Activated CD4-positive, alpha-beta T cell treated with anti-CD3 and anti-CD28 coated beads for 24 hours (primary cell): ENCODE measurements at regions not wholly inside any gene's neighbourhood (a gene's known extent, or its start where the extent isn't known, plus 50 kb on each side); places are given as distances from the start of the nearest gene placed in this dataset.

Experiments
- DNase-seq, 2 donors: peaks; one replicate each; pipeline ENCODE4 v3.0.0-alpha.2; 2020; ENCODE audit warnings: low read depth in 2 of 2

DNA sequence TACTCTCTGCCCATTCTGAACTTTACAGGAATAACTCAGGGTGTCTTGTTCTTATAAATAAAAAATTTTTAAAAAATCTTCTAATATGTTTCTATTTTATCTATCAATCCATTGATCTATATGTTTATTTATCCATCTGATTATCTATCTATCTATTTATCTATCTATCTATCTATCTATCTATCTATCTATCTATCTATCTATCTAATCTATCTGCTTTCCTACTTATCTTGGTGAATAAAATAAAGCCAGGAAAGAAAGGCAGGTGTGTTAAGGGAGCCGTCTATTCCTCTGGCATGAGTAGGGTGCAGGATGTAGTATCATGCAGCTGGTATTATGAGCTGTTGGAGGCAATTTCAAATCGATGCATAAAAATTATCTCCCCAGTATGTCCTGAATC, 153.0 kb downstream of the FOXA2 start:
- DNase-seq, result no peak

DNA sequence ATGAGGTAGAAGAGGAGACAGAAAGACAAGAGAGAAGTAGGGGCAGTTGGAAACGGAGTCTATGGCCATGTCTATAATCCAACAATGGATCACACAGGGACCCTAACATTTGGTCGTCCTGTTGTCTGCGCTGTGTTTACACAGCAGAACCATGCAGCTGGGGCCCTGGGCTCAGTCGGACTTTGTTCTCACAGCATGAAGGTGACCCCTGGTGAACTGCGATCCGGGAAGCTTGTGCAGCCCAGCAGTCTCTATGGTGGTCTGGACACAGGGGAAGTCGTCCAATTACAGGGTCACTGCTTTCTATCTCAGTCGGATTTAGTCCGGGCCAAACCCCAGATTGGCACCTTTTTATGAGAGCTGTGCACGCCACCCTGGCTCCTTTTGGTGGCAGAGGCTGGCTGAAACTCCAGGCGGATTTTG, 153.6 kb downstream of the FOXA2 start:
- no peak for DNase-seq

DNA sequence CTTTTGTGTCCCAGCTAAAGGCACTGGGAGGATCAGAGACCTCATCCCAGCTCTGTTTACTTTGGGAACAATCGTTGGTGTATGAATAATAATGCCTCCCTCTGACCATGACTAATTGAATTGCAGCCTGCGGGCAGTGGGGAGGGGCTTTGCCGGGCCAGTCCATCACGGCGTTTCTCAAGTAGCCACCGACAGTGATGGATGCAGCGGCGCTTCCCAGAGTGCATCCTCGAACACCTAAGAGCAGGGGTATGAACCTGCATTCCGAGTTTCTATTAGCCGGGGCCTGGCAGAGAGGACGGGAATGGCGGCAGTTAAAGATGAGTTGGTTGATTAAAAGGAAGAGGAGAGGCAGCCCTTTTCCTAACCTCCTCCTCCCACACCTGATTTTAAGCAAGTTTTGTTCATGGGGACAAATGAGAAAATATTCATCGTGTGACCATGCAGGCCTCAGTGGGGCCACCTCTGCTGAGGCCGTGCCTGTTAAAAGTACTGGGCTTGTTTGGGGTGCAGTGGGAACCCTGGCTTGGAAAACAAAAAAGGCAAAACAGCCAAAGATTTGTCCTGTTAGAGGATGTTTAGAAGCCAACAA, 154.1 kb downstream of the FOXA2 start:
- DNase-seq, result no peak

DNA sequence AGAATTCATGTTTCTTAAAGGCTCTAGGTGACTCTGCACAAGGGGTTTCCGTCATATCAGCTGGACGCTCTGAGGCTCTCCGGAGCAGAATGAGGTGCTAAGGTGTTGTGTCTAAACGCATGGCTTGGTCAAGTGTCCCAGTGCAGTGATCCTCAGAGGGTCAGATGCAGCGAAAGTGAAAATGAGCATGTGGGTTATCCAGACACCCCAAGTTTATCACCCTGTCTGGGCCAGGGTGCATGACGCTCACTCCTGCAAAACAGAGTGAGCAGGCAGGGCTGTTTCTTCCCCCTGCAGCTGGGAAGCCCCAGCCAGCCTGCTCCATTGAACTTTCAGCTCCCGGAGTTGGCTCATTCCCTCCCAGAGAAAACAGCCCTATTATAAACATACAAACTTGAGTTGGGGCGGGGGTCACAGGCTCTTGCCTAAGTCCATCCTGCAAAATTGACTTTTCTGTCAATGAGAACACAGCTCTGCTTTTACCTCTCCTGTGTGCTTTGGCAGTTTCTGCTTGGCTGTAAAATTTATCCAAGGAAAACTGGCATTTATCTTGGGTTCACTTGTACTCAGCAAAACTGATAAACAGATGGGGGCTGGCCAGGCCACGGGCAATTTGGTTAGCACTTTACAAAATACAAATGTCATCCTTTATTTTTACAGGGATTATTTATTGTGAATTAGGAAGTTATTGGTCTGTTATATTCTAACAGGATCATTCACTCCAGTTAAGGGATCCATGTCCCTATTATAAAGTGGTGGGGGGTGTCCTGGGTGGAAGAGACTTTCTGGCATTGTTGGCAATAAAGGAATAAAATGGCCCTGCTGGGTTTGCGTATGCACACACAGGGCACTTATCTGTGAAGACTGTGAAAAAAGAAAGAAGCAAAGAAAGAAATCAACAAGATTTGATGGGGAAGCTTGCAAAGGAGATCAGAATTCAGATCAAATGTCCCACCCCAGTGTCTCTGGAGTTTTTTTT, 154.9 kb downstream of the FOXA2 start:
- no peak for DNase-seq

DNA sequence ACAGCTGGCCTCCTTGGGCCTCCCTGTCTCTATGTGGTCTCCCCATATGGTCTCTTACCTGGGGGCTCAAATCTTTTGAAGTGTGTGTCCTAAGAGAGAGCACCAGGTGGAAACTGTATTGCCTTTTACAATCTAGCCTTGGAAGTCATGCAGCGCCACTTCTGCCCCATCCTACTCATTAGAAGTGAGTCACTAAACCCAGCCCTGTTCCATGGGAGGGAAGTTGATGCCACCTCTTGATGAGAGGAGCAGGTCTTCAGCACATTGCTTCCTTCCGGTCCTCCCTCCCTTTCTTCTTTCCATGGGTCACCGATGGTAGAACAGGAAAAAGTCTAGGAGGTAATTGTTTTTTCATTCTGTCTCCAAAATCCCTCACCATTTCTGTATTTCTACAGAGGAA, 156.3 kb downstream of the FOXA2 start:
- DNase-seq, result no peak

DNA sequence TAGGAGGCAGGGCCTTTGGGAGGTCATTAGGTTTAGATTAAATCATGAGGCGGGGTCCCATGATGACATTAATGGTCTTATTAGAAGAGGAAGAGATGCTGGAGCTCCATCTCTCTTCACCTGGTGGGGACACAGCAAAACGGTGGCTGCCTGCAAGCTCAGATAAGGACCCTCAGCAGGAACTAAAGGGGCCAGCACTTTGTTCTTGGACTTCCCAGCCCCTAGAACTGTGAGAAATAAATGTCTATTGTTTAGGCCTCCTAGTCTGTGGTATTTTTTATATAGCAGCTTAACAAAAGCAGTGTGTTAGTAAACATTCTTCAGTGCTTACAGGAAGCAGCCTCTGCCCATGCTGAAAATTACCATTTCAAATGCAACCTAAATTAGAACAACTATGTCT, 157.6 kb downstream of the FOXA2 start:
- no peak for DNase-seq

DNA sequence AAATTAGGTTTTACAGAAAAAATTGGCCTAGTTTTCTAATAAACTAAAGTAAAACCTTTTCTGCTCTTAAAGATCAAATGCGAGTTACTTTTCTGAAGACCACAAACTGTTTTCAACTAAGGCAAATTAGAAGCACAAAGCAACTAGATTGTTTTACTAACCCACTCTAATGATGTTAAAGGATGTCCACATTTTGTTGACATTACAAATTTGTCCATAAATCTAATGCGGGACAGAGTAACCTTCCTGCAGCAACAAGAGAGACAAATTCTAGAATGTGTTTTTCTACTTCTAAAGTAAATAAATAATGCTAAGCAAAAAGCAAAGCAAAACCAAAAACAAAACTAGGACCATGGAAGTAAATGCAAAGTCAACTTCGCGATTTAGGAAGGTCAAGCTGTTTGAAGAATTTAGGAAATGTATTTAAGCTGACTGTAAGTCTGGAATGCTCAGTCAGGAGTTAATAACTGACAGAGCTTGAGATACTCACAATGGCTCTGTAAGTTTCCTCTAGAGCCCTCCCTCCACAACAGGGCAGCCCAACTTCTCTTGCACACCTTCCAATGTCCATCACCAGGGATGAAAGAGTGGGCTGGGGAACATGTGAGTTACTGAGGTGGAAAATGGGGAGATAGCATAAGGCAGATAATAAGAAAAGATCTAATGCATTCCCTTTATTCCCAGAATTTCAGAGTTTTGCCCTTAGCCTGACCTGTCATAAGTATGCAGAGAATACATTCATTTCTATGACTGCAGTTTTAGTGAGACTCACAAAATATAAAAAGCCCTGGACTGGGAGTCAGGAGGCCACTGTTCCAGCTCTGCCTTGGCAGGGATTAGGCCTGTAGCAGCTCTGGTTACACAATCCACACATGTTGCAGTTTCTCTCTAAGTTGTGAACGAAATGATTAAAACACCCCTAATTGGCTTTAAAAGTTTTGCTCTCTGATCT, 158.8 kb downstream of the FOXA2 start:
- DNase-seq, result no peak

DNA sequence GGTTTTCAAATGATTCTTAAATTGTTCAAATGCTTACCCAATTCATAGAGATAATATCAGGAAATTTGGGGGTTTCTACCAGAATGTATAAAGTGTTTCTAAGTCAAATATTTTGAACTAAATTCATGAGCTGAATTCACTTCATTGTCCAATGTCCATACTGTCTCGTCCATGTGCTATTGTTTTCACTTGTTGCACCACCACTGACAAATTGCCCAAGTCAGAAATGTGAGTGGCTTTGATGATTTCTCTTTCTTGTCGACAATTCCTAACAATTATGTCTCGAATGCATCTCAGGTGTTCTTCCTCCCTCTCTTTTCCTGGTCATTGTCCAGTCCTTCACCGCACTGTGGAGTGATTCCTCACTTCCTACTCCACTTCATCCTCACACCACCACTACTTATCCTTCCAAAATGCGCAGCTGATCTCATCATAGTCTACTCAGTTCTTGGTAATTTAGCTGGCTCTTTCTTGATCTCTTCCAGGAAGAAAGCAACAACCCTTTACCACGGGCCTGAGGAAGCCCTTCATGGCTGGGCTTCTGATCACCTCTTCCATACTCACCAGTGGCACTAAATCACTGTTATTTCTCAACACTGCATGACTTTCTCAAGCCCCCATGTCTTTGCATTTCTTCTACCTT, 161.1 kb downstream of the FOXA2 start:
- DNase-seq, result no peak

DNA sequence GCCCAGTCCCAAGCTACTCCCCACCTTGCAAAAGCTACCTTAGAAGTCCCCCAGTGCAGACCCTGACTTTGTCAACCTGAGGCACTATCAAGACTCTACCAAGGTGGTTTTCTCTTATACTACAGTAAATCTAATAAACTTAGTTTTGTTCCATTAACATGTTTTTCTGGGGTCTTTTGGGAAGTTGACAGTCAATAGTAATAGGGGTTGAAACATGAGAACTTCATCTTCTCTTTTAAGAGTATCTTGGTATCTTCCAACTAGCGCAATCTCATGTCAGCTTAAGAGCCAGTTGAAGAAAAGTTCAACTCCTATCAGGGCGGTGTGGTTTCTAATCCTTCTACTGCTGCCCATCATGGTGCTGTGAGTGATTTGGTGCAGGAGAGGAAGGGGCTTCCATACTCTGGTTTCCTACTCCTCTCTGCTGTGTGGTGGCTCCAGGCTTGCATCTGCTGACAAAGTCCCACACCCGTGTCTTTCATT, 164.2 kb downstream of the FOXA2 start:
- no peak for DNase-seq

DNA sequence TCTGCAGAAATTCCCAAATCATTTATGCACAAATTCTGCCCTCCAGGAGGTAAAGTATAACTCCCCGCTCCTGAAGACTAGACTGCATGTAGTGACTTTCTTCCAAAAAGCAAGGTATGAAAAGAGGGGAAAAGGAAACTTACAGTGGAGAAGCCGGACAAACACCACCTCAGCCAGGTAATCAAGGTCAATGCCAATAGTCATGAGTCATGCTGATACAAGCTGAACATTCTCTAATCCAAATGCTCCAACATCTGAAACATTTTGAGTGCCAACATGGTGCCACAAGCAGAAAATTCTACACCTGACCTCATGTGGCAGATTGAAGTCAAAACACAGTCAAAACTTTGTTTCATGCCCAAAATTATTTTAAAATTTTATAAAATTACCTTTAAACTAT, 165.6 kb downstream of the FOXA2 start:
- no peak for DNase-seq

DNA sequence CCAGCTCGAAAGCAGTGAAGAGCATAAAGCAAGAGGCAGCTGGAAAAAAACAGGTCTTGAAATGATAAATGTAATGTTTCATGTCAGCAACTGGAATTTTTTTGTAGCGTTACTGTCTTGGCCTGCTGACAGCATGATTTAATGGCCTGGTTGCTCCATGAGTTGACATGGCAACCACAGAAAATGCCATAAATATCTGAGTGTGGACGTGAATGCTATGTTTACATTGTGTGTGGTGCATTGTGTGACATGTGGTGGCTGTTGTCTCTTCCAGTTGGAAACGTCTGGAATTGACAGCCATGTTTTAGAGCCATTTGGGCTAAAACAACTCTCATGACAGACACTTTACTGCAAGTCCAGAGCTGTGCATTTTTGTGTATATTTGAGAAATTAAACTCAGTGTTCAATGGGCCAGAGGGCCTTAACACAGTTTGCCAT, 170.0 kb downstream of the FOXA2 start:
- DNase-seq, result no peak

DNA sequence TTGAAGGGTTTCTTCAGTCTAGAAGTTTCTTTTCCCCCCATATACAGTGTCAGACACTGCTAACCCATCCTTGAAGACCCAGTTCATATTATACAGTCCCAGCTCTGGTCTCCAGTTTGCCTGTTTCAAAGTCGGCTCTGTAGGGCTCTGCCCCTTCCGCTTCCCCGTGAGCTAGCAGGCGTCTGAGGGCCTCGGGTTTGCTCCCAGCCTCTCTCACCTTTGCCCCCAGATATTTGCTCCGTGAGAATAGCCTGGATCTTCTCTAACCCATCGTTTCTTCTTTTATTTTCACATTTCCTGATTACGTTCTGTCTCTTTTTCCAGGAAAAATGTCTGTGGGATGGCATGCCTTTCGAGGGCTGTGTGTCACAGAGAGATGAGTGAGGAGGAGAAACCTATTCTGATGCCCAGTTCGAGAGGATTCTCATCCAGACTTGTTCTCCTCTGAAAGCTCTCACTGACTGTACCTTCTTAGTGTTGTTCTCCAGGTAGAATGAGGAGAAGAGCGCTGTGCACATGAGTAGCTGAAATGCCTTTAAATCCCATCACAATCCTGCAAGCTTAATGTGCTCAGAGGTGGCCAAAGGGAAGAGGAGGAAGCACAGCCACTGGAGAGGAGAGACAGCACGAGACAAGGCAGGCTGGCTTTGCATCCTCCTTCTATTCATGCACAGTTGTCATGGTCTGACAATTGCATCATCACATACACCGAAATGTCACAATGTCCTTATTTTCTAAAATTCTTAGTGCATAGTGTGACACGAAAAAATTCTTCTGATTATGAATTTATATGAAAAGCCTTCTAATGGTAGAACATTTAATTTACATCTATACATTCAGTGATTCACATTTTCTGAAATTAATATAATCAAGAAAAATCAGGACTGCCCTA, 171.1 kb downstream of the FOXA2 start:
- DNase-seq, result no peak

DNA sequence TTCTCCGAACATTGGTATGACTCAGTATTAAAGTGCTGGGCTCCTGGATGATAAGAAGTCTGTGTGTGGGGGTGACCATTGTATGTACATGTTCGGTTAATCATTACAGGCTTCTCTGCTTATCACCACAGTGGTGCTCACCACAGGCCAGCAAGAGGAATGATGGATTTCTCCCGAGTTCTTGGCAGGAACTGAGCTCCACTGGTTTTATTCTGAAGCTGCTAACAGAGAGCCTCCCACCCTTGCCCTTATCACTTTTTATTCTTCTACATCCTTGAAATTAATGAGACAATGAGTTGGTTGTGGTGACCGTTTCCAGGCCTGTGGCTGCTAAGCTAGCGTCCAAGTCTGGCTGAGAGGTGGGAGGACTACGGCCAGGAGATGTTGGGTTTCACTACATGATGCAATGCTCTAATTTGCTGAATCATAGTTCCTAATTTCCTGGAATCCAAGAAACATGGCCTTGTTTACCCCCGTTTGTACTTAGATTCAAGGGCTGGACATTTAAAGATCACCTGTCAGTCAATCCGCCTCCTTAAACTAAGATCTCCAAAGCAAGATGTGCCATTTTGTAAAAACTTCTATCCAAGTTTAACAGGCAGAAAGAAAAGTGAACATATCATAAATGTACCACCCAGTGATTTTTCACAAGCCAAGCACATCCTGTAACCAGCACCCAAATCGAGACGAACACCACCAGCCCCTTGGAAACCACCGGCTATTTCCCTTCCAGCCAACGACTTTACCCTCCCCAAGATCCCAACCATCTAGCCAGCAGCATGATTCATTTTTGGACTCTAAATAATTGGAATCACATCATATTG, 172.5 kb downstream of the FOXA2 start:
- no peak for DNase-seq

DNA sequence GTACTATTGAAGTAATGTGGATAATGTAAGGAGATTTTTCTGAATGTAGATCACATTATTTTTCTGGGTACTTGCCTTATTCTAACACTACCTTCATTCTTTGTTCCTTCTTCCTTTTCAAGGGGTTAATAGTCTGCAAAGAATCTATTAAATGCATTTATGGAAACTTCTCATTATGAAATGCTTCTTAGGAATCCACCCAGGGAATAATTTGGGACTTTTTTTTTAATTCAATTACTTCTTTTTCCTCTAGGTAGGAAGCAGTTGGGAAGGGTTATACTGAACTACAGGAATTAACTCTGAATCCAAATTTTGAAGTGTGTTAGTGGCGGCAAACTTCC, 173.1 kb downstream of the FOXA2 start:
- no peak for DNase-seq

DNA sequence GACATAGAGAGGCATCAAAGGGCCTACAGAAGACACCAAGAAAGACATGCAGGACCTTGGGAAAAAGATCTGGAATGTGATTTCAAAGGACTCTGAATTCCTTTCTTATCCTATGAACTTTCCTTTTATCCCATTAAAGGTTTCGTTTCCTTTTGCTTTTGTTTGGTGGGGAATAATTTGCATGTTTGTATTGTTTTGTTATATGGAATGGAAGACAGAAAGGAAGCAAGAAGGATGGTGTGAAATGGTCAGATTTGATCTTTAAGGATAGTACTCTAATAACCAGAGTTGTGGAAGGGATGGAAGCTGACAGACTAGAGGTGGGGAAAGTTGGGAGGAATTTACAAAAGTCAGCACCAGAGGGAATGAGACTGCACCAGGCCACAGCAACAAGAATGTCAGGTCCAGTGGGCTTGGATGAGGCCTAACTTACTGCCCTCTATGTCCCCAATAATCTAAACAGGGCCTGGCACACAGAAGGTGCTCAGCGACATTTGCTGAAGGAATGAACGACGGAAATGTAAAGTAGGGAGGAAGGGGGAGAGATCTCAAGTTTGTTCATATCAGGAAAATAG, 173.7 kb downstream of the FOXA2 start:
- no peak for DNase-seq

DNA sequence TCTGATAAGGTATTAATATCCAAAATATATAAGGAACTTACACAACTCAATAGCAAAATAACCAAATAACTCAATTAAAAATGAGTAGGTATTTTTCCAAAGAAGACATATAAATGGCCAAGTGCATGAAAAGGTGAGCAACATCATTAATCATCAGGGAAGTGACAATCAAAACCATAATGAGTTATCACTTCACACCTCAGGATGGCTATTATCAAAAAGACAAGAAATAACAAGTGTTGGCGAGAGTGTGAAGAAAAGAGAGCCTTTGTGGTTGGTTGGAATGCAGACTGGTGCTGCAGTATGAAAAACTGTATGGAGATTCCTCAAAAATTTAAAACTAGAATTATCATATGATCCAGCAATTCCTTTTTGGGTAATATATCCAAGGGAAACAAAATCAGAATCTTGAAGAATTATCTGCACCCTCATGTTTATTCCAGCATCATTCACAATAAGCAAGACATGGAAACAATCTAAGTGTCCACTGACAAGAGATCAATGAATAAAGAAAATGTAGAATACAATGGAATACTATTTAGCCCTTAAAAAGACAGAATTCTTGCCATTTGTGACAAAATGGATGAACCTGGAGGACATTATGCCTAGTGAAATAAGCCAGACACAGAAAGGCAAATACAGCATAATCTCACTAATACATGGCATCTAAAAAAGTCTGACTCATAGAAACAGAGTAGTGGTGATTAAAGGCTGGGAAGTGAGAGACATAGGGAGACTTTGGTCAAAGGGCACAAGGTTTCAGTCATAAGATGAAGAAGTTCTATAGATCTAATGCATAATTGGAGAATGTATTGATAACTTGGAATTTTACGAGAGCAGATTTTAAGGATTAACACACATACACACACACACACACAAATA, 175.6 kb downstream of the FOXA2 start:
- DNase-seq, result no peak

DNA sequence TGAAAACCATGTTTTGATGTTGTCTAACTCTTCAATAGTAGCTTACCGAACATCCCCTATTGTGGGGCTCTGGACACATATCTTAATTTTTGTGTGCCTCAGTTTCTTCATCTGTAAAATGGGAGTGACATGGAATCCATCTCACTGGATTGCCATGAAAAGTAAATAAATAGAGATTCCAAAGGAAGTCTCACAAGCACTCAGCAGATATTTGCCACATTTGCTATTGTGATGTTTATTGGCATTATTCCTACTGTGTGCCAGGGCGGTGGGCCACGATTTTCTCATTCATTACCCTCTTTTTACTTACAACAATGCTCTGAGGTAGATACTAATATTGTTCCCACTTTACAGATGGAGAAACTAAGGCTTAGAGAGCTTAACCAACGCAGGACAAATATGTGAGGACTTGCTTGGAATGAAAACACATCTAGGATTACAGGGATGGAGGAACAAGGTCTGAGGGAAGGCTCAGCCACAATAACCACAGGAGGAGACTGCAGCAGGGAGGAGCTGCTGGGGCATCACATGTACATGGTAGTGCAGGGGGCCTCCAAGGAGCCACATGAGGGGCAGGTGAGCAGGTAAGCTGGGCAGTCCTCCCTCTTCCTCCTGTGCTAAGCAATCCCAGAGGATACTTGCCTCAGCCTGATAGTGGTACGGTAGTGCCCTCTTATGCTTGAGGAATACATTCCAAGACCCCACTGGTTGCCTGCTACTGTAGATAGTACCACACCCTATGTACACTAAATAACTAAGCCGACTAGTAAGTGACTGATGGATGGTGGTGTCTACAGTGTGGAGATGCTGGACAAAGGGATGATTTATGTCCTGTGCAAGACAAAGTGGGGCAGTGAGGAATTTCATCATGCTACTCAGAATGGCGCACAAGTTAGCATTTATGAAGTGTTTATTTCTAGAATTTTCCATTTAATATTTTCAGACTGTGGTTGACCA, 176.9 kb downstream of the FOXA2 start:
- no peak for DNase-seq
